ENCODE measurements at regions not wholly inside any gene's neighbourhood (a gene's known extent, or its start where the extent isn't known, plus 50 kb on each side); places are given as distances from the start of the nearest gene placed in this dataset.

DNA sequence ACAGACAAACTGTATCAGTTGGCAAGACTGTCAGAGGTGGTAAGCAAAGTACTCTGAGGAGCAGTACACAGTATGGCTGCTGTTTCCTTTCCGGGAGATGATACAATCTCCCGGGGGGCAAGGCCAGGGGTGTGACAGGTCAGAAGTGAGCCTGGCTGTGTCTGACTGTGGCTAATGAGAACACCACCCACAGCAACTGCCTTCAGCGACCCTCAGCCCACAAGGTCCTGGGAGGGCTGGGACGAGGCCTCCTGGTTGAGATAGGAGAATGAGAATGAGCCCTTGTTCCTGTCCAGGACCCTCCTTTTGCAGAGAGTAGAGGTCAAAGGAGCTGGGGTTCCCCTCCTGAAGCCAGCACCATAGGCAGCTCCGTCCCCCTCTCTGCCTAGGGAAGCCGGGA is 421.7 kb downstream of the TCERG1L start:
- no peak overlapping the region for H2AFZ ChIP-seq
- no peaks in the 10 kb centered on the region for H3K4me1 ChIP-seq (ENCODE audit: insufficient read depth)
- Mint-ChIP-seq H3K27ac (no peak overlapping the region), H3K36me3 (ENCODE audit: low read depth) (peaks cover 4% of the 10 kb centered on the region; the same call in 2 of the 3 replicates), H3K9me3 (peaks cover 80% of the 10 kb centered on the region), H3K27me3 (ENCODE audit: insufficient read depth, low read depth, poor library complexity) (peaks cover 2% of the 10 kb centered on the region), H3K4me3 (no peak overlapping the region), H3K4me1 (peaks cover 6% of the 10 kb centered on the region; the same call in 2 of the 3 replicates)
- H4K20me1 ChIP-seq (replicated peaks; ENCODE audit: insufficient read depth): no peaks in the 10 kb centered on the region
- no peaks in the 10 kb centered on the region for H3K27me3 ChIP-seq (ENCODE audit: insufficient read depth)
- H3K36me3 ChIP-seq (ENCODE audit: insufficient read depth): no peaks in the 10 kb centered on the region
- H3K4me2 ChIP-seq: no peak overlapping the region
- TF ChIP-seq, protein P1, sequence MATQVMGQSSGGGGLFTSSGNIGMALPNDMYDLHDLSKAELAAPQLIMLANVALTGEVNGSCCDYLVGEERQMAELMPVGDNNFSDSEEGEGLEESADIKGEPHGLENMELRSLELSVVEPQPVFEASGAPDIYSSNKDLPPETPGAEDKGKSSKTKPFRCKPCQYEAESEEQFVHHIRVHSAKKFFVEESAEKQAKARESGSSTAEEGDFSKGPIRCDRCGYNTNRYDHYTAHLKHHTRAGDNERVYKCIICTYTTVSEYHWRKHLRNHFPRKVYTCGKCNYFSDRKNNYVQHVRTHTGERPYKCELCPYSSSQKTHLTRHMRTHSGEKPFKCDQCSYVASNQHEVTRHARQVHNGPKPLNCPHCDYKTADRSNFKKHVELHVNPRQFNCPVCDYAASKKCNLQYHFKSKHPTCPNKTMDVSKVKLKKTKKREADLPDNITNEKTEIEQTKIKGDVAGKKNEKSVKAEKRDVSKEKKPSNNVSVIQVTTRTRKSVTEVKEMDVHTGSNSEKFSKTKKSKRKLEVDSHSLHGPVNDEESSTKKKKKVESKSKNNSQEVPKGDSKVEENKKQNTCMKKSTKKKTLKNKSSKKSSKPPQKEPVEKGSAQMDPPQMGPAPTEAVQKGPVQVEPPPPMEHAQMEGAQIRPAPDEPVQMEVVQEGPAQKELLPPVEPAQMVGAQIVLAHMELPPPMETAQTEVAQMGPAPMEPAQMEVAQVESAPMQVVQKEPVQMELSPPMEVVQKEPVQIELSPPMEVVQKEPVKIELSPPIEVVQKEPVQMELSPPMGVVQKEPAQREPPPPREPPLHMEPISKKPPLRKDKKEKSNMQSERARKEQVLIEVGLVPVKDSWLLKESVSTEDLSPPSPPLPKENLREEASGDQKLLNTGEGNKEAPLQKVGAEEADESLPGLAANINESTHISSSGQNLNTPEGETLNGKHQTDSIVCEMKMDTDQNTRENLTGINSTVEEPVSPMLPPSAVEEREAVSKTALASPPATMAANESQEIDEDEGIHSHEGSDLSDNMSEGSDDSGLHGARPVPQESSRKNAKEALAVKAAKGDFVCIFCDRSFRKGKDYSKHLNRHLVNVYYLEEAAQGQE (IDR thresholded peaks at IDR 0.05; ENCODE audit: unreplicated experiment): no peak
- TF ChIP-seq, protein P2, sequence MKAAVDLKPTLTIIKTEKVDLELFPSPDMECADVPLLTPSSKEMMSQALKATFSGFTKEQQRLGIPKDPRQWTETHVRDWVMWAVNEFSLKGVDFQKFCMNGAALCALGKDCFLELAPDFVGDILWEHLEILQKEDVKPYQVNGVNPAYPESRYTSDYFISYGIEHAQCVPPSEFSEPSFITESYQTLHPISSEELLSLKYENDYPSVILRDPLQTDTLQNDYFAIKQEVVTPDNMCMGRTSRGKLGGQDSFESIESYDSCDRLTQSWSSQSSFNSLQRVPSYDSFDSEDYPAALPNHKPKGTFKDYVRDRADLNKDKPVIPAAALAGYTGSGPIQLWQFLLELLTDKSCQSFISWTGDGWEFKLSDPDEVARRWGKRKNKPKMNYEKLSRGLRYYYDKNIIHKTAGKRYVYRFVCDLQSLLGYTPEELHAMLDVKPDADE (IDR thresholded peaks at IDR 0.05): no peak
- TF ChIP-seq STAT1 (IDR thresholded peaks at IDR 0.05; ENCODE audit: unreplicated experiment) (no peak), NANOG (IDR thresholded peaks at IDR 0.05; ENCODE audit: borderline replicate concordance) (no peak), POLR2AphosphoS5 (IDR thresholded peaks at IDR 0.05; ENCODE audit: low read depth) (no peak), ZNF462 (CRISPR knock-in tag; IDR thresholded peaks at IDR 0.05) (no peak), JUNB (IDR thresholded peaks at IDR 0.05; ENCODE audit: unreplicated experiment) (no peak), ZNF331 (CRISPR knock-in tag; IDR thresholded peaks at IDR 0.05; ENCODE audit: low read depth) (no peak), EZH2 (IDR thresholded peaks at IDR 0.05; ENCODE audit: low read depth, unreplicated experiment) (no peak), CTCF (conservative IDR thresholded peaks at IDR 0.05; ENCODE audit: low read depth in 2 of 2) (no peak), EZH2phosphoT487 (IDR thresholded peaks at IDR 0.05; ENCODE audit: unreplicated experiment) (no peak), CREB1 (CRISPR knock-in tag; IDR thresholded peaks at IDR 0.05; ENCODE audit: low read depth) (no peak), ZNF114 (CRISPR knock-in tag; IDR thresholded peaks at IDR 0.05) (no peak)
- ATAC-seq: no peak
- no peaks in the 10 kb centered on the region for H3K9me2 ChIP-seq (ENCODE audit: insufficient read depth)
- H3F3A ChIP-seq (replicated peaks; ENCODE audit: low read depth): no peaks in the 10 kb centered on the region
- no peak overlapping the region for H3K4me3 ChIP-seq
- no peak overlapping the region for H3K27ac ChIP-seq (ENCODE audit: low read depth)
- DNase-seq (ENCODE audit: low spot score): no peak
- no peaks in the 10 kb centered on the region for H3K79me2 ChIP-seq (replicated peaks; ENCODE audit: insufficient read depth)

Measured in GM23338 (cell line).